Loucy (cell line): ENCODE measurements at regions not wholly inside any gene's neighbourhood (a gene's known extent, or its start where the extent isn't known, plus 50 kb on each side); places are given as distances from the start of the nearest gene placed in this dataset.
"Not testable (repeated sequence)": the region's sequence is repeated elsewhere in the genome, so short reads cannot be mapped to it uniquely, and the experiment has no call there.

Experiments used
- H2AFZ ChIP-seq: fragments of 200-600 bp; sonication (generic); 2 replicates; pipeline ENCODE4 v1.6.0; 2016; ENCODE audit warnings: antibody characterized with exemption, mild to moderate bottlenecking, low read length, moderate library complexity
- H3F3A ChIP-seq: fragments of 200-600 bp; 2 replicates; pipeline ENCODE4 v1.6.0; 2016; ENCODE audit warnings: antibody characterized with exemption, low read depth, mild to moderate bottlenecking
- H3K27me3 ChIP-seq: fragments of 200-600 bp; sonication (generic); 2 replicates; pipeline ENCODE4 v1.6.1; 2014; ENCODE audit warnings: low read length, mild to moderate bottlenecking; ENCODE audit not compliant: insufficient read depth, poor library complexity, severe bottlenecking
- H3K36me3 ChIP-seq: fragments of 200-600 bp; sonication (generic); 2 replicates; pipeline ENCODE4 v1.6.1; 2016; ENCODE audit warnings: low read length; ENCODE audit not compliant: insufficient read depth
- H3K4me1 ChIP-seq: fragments of 200-600 bp; sonication (generic); 2 replicates; pipeline ENCODE4 v1.5.1; 2014; ENCODE audit warnings: low read length, mild to moderate bottlenecking; ENCODE audit not compliant: insufficient read depth, poor library complexity, severe bottlenecking
- H3K4me2 ChIP-seq: fragments of 200-600 bp; sonication (generic); 2 replicates; pipeline ENCODE4 v1.6.0; 2014; ENCODE audit warnings: antibody characterized with exemption, low read length, low read depth, mild to moderate bottlenecking; ENCODE audit not compliant: poor library complexity, severe bottlenecking
- H3K4me3 ChIP-seq: fragments of 200-600 bp; sonication (generic); 2 replicates; pipeline ENCODE4 v1.5.1; 2014; ENCODE audit warnings: low read length, mild to moderate bottlenecking, mixed read lengths; ENCODE audit not compliant: poor library complexity, severe bottlenecking
- H3K79me2 ChIP-seq: fragments of 200-600 bp; sonication (generic); 2 replicates; pipeline ENCODE4 v1.6.1; 2014; ENCODE audit warnings: low read length; ENCODE audit not compliant: insufficient read depth
- H3K9ac ChIP-seq: fragments of 200-600 bp; sonication (generic); 2 replicates; pipeline ENCODE4 v1.6.0; 2014; ENCODE audit warnings: mild to moderate bottlenecking, low read depth, low read length, moderate library complexity; ENCODE audit not compliant: poor library complexity, severe bottlenecking
- H3K9me2 ChIP-seq: fragments of 200-600 bp; sonication (generic); replicated peaks from 2 replicates; pipeline ENCODE4 v1.6.1; 2016; ENCODE audit warnings: low read depth, low read length, mixed read lengths
- H3K9me3 ChIP-seq: fragments of 200-600 bp; sonication (generic); 2 replicates; pipeline ENCODE4 v1.6.1; 2014; ENCODE audit warnings: mild to moderate bottlenecking, antibody characterized with exemption, low read length, low read depth; ENCODE audit not compliant: insufficient read depth
- H4K20me1 ChIP-seq: fragments of 200-600 bp; sonication (generic); 2 replicates; pipeline ENCODE4 v1.6.0; 2014; ENCODE audit warnings: antibody characterized with exemption, low read length, mild to moderate bottlenecking; ENCODE audit not compliant: insufficient read depth, poor library complexity, severe bottlenecking
- EZH2phosphoT487 ChIP-seq: fragments of 200-600 bp; IDR thresholded peaks from 2 replicates; pipeline ENCODE4 v1.6.1; 2018; ENCODE audit warnings: antibody characterized with exemption, mild to moderate bottlenecking, moderate library complexity, borderline replicate concordance
- TF ChIP-seq, protein P1 (sequence below): fragments of 200-600 bp; sonication (generic); conservative IDR thresholded peaks from 2 replicates; pipeline ENCODE4 v1.5.1; 2014; ENCODE audit warnings: mild to moderate bottlenecking, antibody characterized with exemption, low read length

DNA sequence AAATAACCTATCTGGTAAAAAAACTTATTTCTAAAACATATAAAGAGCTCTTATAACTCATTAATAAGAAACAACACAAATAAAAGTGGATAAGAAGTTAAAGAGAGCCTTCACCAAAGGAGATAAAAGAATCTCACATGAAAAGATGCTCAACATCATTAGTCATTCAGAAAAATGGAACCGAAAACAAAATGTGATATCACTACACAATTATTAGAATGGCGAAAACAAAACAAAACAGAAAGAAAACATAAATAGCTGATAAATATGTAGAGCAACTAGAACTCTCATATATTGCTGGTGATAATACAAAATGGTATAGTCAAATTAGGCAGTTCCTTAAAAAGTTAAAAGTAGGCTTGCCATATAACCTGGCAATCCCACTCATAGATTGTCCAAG lies 1109.3 kb downstream of the PLA2G4A start:
- no peak overlapping the region for H3K4me3 ChIP-seq
- H3K9ac ChIP-seq: no peak overlapping the region
- H3K36me3 ChIP-seq: no peaks in the 10 kb centered on the region
- TF ChIP-seq EZH2phosphoT487: no peak
- TF ChIP-seq, protein P1, sequence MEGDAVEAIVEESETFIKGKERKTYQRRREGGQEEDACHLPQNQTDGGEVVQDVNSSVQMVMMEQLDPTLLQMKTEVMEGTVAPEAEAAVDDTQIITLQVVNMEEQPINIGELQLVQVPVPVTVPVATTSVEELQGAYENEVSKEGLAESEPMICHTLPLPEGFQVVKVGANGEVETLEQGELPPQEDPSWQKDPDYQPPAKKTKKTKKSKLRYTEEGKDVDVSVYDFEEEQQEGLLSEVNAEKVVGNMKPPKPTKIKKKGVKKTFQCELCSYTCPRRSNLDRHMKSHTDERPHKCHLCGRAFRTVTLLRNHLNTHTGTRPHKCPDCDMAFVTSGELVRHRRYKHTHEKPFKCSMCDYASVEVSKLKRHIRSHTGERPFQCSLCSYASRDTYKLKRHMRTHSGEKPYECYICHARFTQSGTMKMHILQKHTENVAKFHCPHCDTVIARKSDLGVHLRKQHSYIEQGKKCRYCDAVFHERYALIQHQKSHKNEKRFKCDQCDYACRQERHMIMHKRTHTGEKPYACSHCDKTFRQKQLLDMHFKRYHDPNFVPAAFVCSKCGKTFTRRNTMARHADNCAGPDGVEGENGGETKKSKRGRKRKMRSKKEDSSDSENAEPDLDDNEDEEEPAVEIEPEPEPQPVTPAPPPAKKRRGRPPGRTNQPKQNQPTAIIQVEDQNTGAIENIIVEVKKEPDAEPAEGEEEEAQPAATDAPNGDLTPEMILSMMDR: no peak
- H3F3A ChIP-seq: no peaks in the 10 kb centered on the region
- H2AFZ ChIP-seq: no peak overlapping the region
- H3K4me2 ChIP-seq: no peak overlapping the region
- no peaks in the 10 kb centered on the region for H4K20me1 ChIP-seq
- no peaks in the 10 kb centered on the region for H3K9me3 ChIP-seq
- H3K9me2 ChIP-seq: no peaks in the 10 kb centered on the region; the same call in 1 of the 2 replicates
- H3K27me3 ChIP-seq: no peaks in the 10 kb centered on the region
- no peaks in the 10 kb centered on the region for H3K79me2 ChIP-seq
- no peaks in the 10 kb centered on the region for H3K4me1 ChIP-seq

DNA sequence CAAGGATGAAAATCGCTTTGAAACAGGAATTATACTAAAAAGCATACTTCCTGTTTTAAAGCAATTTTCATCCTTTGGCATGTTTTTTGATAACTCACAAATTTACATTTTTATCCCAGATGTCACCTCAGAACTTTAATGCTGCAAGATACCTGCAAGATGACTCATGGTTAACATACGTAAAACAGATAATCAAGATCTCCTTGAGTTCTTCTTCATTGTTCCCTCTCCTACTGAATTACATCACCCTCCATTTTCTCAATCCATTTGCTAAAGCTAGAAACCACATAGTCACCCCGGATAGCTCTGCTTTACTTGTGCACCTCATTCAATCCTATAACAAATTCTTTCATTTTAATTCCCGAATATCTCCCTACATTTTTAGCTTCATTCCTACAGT lies 1114.2 kb downstream of the PLA2G4A start:
- Histone ChIP-seq H2AFZ (peak overlapping the region; percentile 5; the same call in 1 of the 2 replicates), H3K9me2 (no peaks in the 10 kb centered on the region), H4K20me1 (no peaks in the 10 kb centered on the region), H3K79me2 (no peaks in the 10 kb centered on the region), H3K36me3 (no peaks in the 10 kb centered on the region), H3K9me3 (no peaks in the 10 kb centered on the region), H3K9ac (no peak overlapping the region), H3K4me3 (no peak overlapping the region), H3K27me3 (no peaks in the 10 kb centered on the region), H3F3A (no peaks in the 10 kb centered on the region), H3K4me1 (no peaks in the 10 kb centered on the region), H3K4me2 (no peak overlapping the region)
- TF ChIP-seq EZH2phosphoT487: no peak
- TF ChIP-seq, protein P1: no peak

DNA sequence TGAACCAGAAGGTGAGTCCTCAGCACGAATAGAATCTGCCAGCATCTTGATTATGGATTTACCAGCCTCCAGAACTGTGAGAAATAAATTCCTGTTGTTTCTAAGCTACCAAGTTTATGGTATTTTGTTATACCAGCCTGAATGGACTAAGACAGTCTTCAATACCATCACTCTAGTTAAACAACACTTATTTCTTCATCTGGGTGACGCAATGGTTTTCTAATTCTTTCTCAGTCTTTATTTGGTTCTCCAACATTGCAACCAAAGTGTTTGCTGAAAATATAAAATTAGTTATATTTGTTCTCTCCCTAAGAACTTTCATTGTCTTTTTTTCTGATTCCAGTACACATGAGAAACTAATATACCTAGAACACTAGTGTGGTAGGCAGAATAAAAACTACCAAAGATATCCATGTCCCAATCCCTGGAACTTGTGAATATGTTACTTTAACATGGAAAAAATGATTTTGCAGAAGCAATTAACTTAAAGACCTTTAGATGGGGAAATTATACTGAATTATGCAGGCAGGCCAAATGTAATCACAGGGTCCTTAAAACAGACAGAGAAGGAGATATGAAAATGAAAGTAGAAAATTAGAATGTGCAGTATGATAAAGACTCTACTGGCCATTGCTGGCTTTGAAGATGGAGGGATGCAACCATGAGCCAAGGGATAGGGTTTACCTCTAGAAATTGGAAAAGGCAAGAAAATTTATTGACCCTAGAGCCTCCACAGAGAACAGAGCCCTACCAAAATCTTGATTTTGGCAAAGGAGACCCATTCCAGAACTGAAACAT lies 1115.1 kb downstream of the PLA2G4A start:
- Histone ChIP-seq H3K4me1 (no peaks in the 10 kb centered on the region), H3K4me2 (peak overlapping the region; percentile 40), H3K36me3 (no peaks in the 10 kb centered on the region), H3K4me3 (no peak overlapping the region), H4K20me1 (no peaks in the 10 kb centered on the region), H3K9ac (no peak overlapping the region), H3F3A (no peaks in the 10 kb centered on the region), H3K9me3 (no peaks in the 10 kb centered on the region), H3K9me2 (no peaks in the 10 kb centered on the region), H3K79me2 (no peaks in the 10 kb centered on the region), H3K27me3 (no peaks in the 10 kb centered on the region), H2AFZ (peak overlapping the region; percentile 39; the same call in 1 of the 2 replicates)
- TF ChIP-seq EZH2phosphoT487: no peak
- TF ChIP-seq, protein P1: no peak

DNA sequence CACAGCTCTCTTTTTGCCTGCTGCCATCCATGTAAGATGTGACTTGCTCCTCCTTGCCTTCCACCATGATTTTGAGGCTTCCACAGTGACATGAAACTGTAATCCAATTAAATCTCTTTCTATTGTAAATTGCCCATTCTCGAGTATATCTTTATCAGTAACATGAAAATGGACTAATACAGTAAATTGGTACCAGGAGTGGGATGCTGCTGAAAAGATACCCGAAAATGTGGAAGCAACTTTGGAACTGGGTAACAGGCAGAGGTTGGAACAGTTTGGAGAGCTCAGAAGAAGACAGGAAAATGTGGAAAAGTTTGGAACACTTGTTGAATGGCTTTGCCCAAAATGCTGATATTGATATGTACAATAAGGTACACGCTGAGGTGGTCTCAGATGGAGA lies 1117.9 kb downstream of the PLA2G4A start:
- not testable (repeated sequence) for H2AFZ ChIP-seq, H3K4me2 ChIP-seq, H3K9me3 ChIP-seq, H3K9ac ChIP-seq, H3K9me2 ChIP-seq, H3K4me1 ChIP-seq, H3F3A ChIP-seq, H3K36me3 ChIP-seq, H3K4me3 ChIP-seq, H4K20me1 ChIP-seq, H3K27me3 ChIP-seq, H3K79me2 ChIP-seq
